DMS114 treated with DMSO at 0.1 percent for 48 hours (cell line): ENCODE measurements at regions not wholly inside any gene's neighbourhood (a gene's known extent, or its start where the extent isn't known, plus 50 kb on each side); places are given as distances from the start of the nearest gene placed in this dataset.

Experiments
- DNase-seq: peaks from one replicate; lab custom pipeline; 2025; ENCODE audit not compliant: unreplicated experiment; lab: John Stamatoyannopoulos, UW

DNA sequence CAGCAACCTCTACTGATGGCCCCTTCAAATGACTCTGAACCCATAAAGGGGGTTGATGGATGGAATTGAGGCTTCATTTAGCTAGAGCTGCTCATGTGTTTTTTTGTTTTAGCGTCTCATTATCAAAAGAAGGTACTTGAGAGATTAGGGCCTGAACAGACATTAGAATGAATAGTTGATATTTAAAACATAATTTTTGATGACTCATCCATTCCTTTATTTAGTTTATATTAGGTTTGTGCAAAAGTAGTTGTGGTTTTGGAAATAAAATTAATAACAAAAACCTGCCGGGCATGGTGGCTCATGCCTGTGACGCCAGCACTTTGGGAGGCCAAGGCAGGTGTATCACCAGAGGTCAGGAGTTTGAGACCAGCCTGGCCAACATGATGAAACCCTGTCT, 485.9 kb downstream of the PSAT1 start:
- no peak for DNase-seq

DNA sequence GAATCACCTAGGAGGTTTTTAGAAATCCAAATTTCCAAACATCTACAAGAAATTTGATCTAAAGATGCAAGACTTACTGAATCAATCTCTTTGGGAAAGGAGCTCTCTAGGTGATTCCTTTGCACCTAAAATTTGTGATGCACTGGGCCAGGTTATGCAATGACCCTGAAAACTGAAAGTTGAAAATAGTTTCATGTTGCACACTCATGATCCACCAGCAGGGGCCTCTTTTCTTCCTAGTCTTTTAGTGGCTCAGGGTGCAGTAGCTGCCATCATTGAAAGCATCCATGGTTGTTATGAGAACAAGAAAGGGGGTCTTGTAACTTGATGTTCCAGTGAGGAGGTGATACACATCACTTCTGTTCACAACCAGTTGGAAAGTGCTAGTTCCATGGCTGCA, 486.8 kb downstream of the PSAT1 start:
- DNase-seq: no peak

DNA sequence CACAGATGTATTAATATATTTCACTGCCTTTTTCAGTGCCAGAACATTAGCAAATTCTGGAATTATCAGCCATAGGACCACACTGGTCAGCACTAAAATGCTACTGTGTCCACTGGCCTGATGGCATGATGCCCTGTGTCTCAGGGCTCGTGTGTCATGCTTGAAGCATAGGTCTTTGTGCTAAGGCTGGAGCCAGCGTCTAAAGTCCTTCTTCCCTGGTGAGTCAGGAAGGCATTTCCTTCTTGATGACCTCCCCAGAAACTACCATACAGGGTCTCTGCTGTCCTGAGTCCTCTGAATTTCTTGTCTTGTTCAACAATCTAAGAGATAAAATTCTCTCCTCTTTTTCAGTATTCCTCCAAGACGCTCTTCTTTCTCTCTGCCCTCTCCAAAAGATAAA, 489.9 kb downstream of the PSAT1 start:
- no peak for DNase-seq

DNA sequence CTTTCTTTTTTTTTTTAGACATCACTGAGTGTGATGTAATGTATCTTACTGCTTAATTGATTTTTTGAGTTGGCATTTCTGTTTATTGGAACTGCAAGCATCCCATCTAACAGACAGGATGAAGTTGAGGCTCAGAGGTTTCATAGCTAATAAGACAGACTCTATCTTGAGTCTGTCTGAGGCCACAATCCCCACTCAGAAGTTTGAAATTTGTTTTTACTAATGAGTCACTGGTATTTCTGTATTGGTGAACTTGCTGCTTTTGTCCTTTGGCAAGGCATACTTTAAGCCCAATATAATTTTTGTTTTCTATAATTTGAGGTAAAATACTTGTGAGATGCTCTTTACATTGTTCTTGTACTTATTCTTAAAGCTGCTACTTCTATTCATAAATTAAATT, 491.2 kb downstream of the PSAT1 start:
- DNase-seq: no peak

DNA sequence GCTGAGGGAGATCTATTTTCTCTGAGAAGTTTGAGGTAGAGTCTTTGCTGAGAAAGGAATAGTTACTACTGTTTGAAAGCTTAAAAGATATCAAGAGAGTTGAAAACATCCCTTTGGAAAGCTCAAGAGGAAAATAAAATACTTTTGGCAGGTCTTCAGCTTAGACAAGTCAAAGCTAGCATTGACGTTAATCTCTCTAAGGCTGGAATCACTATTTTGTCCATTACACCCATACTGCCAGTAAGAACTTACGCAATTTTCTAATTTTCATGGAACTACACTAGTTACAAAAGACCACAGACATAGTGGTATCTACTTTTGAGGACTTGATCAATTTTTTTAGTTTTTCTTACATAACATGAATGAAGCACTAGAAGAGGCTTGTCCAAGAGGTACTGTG, 494.9 kb downstream of the PSAT1 start:
- no peak for DNase-seq

DNA sequence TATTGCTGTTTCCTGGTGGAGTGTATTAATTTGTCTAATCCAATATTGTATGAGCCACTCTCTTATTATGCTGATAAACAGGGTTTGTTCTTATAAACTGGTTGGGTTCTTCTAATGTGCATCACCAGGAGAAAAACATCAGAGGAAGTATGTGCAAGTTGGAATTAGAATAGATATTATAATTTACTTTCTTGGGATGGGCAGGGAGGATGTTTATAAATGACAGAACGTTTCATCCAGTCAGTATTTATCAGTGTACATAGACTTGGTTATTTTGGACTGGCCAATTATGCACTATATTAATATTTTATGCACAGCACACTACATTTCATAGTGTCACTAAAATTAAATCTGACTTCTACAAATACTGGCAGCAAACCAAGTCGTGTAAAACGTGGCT, 495.8 kb downstream of the PSAT1 start:
- no peak for DNase-seq

DNA sequence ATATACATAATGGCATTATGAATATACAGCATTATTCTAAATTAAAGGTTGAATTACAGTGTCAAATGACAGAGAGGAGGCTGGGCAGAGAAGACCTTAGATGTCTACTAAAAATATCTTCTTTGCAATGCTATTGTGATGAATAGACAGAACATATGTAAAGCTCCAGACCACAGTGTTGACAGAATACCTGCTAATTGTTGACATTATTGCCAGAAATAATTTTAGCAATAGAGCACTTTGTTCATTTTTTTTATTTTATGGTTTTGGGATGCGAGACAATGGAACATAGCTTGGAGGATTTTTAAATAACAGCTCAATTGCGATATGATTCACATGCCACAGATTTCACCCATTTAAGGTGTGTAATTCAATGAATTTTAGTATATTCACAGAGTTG, 508.8 kb downstream of the PSAT1 start:
- DNase-seq: no peak

DNA sequence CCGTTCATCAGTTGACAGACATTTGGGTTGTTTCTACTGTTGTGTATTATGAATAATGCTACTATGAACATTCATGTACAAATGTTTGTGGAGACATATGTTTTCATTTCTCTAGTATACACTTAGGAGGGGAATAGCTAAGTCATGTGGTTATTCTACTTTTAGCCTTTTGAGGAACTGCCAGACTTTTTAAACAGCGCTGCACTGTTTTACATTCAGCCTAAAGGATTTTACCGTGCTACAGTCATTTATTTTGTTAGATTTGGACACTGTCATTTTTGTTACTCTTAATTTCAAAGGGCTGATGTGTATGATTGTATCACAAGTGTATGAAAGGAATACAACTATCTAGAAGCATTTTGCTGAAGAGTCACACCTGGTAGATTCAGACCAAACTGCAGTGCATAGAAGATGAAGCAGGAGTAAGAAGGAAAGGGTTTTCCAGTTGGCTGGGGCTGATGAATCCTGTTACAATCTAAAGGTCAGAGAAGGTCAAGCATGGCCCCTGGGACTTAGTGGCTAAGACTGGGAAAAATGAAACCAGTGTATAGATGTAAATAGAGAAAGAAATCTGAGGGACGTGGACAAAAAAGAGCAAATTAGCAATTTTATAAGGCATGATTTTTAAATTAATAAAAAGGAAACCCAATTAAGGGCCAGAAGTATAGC, 509.7 kb downstream of the PSAT1 start:
- no peak for DNase-seq

DNA sequence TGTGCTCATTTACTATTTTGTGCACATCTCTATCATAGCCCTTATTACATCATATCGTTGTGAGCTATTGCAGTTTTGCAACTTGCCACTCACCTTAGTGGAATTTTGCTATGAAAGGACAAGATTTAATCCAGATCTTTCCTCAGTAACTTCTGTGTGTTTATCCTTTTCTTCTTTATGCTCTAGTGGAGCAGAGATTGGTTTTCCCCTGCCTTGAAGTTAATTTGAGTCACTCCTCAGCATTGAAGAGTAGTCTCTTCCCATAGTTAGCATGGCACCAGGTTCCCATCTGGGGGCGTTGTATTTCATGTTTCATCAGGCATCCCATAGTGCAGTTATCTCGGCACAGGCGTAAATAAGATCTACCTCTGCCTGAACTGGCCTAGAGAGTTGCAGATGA, 510.4 kb downstream of the PSAT1 start:
- DNase-seq: no peak

DNA sequence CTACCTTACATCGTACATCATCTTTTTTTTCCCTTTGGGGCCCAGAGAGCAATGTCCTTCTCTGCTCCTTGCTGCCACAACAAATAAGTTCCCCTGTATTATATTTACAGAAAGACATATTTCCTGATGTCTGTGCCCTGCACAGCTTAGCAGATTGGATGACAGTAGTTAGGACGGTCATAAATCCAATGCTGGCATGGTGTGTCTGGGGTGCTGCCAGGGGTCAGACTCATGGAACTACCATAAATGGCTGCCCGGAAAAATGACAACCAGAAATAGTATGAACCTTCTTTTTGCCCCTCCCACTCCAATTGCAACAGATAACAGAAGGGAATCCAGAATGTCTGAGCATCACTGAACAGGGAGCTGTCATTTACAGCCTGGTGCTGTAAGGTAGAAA, 511.1 kb downstream of the PSAT1 start:
- no peak for DNase-seq

DNA sequence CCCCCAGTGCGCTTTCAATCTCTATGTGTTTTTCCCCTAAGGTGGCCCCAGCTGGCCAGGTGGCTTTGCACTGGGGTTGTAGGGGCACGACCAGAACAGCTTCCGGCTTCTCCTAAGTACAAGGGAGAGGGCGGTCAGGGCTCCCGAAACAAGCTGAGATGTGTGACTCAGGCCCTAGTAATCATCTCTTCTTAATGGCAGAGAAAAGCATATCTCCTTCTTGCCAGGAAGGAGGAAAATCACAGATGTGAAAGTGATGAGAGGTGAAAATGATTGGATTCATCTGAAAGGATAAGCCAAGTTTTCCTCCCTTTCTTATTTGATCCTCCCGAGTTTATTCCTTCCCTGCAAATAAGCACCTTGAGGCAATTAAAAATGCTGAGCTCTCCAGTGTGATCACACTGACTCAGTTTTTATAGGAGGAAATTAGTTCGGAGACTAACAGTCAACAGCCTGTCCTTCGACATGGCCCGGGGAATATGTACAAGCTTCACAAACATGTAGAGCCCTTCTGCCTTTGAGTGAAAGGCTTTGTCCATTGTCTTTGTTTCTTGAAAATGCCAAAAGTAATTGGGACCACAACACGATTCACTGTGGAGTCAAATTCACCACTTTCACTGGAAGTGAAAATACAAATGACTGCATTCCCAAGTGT, 514.8 kb downstream of the PSAT1 start:
- no peak for DNase-seq

DNA sequence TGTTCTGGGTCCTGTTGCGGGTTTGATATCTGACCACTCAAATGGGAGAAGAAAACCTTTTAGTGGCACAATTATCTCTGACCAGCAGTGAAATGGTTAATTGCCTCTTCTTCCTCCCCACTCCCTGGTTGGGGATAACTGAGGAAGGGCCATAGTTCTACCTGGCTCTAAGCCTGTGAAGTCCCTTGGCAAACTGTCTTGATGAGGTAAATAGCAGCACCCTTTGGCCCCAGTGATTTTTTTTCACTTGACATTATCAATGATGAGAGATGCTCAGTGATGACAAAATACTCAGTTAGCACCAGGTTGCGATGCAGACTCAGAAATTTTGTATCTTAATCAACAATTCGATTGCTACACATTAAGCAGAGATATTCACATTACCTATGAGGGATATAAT, 515.7 kb downstream of the PSAT1 start:
- no peak for DNase-seq

DNA sequence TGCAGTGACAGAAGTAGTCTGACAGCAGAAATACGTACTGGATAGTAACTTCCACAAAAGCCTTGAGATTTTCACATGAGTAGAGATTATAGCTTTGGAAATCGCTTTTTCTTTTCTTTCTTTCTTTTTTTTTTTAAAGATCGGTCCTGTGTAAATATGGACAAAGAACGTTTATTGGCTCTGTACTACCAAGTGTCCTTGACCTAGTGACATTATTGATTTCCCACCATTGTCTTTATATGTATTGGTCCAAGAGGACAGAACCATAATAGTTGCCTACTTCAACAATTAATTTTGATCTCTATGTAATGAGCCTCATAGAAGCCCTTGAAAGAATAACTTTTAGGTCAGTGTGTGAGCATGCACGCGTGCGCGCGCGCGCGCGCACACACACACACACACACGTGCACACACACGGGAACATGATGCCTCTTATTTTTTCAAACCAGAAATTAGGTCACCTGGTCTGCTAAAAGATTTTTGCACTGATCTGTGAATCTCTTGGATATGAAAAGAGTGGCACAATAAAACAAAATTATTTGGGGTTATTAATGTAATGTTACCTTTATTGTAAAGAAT, 516.8 kb downstream of the PSAT1 start:
- DNase-seq: no peak

DNA sequence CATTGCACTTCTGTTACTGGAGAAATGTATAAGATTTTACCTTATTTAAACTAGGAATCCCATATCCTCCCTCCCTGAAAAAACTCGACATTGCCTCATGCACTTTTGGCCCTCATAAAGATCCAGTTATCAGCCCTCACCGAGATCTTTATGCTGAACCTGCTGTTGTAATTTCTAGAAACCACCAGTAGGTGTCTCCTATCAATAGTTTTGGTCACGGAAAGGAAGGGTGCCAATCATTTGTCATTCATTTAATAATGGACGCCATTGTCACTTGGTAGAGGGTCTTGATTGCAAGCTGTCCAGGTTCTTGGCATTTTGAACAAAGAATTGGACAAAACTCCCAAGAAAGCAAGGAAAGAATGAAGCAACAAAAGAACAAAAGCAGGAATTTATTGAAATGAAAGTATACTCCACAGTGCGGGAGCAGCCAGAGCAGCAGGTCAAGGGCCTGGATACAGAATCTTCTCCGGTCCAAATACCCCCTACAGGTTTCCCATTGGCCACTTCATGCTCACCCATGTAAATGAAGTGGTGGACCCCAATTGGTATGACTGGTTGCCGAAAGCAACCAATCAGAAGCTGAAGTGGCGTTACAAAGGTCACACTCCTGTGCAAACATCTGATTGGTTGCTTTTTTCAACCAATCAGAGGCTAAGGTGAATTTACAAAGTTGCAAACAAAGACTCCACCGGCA, 524.3 kb downstream of the PSAT1 start:
- peak; percentile 17 for DNase-seq

DNA sequence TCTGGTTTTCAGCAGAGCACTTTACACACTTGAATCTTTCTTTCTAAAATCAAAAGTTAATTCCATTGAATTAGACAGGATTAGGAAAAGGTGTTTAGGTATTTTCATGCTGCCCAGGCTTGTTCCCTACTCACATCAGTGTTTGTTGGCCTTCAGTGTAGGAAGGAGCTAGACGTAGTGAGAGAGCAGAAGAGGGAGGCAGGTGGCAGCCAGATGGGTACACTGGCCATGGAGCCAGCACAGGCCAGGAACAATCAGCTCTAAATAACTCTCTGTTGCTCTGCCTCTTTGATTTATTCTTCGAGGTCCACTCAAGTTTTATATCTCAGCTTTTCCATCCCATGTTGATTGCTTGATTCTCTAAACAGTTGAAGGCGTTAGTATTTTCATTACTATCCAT, 529.6 kb downstream of the PSAT1 start:
- DNase-seq: no peak

DNA sequence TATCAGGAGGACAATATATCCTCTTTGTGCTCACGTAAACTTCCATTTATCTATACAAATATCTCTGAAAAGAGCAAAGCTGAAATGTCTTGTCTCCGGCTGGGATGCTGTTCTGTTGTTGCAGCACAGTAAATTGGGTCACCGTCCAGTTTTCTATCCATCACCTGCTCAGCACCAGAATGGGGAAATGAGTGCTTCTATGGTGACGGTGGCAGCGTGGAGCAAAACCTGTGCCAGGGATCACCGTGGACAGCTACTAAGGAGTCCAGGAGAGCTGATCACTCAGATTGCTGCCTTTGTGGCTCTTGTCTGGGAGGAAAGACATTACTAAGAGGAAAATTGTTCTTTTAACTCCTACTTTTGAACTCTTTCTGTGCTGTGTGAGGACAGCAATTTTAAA, 531.6 kb downstream of the PSAT1 start:
- DNase-seq: no peak

DNA sequence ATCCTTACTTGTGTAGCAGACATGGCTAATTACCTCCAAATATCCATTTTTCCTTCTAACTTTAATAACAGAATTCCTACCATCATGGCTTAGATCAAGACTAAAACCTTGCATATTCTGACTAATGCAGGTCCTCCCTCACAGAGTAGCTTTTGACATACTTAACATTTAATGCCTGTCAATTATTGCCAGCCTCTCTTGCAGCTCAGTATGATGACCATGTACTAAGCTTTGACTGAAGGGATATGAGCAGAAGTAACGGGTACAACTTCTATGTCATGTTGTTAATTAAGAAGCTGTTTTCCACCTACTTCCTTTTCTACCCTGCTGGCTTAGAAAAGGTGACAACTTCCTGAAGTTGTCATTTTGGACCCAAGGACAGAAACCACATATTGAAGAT, 533.4 kb downstream of the PSAT1 start:
- no peak for DNase-seq

DNA sequence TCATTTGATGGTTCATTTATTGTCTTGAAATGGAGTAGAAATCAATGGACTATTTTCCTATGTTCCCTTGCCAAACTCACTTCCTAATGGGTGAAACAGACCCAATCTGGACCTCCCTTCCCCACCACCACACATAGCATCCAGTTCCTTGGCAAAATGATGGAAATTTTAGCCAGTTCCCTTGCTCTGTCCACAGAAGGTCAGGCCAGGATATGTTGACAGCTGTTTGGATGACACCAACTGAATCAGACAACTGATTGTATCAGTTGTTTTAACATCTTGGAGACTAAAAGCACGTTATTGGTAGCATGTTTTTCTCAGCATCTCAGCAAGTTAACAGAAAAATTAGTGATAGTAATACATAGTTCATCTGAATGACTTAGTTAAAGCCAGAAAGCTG, 534.8 kb downstream of the PSAT1 start:
- DNase-seq: no peak

DNA sequence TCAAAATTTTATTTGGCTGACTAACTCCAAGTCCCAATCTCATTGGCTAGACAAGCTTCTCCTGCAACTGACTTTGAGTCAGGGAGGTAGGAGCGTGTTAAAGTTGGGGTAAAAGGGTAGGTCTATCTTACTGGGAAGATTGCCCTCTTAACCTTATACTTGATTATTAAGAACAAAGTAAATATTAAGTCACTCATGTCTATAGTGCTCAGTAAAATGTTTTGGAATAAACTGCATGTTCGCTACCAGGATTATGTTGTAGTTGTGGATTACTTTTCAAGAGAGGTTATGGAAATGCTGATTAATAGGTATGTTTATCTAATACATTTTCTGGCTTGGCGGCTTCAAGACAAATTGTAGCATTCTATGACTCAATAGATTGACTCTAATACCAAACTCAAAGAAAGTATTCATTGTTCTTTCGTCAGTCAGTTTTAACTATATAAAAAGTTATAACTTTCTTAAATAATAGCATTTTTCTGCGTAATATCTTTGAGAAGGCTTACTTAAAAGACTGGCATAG, 539.1 kb downstream of the PSAT1 start:
- no peak for DNase-seq

DNA sequence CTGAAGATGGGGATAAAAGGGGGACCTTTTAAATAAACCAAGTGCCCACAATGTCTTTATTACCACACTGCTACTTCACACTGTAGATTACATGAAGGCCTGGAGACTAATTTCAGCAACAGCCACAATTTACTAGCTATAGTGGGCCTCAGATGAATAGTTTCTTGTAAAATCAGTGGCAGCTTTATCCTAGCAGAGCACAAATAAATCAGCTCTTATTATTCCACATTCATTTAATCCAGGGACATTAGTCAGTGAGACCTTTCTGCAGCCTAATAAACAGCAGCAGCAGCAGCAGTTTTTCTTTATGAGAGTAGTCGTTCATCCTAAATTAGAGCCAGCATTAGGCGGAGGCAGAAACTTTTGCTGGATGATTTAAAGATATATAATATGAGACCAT, 542.3 kb downstream of the PSAT1 start:
- no peak for DNase-seq

DNA sequence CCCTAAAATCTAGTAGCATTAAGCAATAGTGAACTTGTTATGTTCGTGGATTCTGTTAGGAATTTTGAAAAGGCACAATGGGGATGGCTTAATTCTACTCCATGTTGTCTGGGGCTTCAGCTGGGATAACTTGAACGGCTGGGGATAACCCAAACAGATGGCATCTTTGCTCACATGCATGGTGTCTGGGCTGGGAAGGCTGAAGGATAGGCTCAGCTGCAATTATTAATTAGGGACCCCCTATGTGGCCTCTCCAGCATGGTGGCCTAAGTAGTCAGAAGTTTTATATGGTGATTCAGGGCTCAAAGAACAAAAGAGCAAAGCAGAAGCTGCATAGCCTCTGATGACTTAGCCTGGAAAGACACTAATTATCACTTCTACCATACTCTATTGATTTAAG, 551.1 kb downstream of the PSAT1 start:
- no peak for DNase-seq

DNA sequence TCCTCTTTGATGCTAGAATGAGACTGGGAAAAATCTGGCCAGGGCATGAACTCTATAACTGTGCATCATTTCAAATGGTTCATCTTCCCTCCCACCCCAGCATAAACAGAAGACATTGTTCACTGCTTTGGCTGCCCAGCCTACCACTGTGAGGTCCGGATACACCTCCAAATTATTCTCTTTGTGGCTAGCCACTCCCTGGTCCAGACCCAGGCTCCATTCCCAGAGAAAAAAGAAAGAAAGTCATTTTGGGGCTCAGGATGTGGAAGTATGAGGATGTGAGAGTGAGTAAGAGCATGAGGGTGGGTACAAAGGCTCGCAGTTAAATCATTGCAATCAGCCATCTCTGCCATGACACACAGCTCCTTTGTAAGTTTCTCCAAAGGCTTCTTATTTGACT, 559.2 kb downstream of the PSAT1 start:
- no peak for DNase-seq
